ENCODE measurements at regions not wholly inside any gene's neighbourhood (a gene's known extent, or its start where the extent isn't known, plus 50 kb on each side); places are given as distances from the start of the nearest gene placed in this dataset.

- DNase-seq (ENCODE audit: low spot score): no peak
- no peak for TF ChIP-seq CTCF (IDR thresholded peaks at IDR 0.05)
- no peak overlapping the region for H3K27ac ChIP-seq
- no peak overlapping the region for H3K4me3 ChIP-seq
Measured at GRCh38 chr4:107531927-107532326, 188.1 kb downstream of the PAPSS1 start.

- DNase-seq (ENCODE audit: low spot score): no peak
- no peak overlapping the region for H3K27ac ChIP-seq
- TF ChIP-seq CTCF (IDR thresholded peaks at IDR 0.05): no peak
- H3K4me3 ChIP-seq: no peak overlapping the region
Measured at GRCh38 chr4:107520368-107520767, 199.7 kb downstream of the PAPSS1 start.

- no peak for DNase-seq (ENCODE audit: low spot score)
- Histone ChIP-seq H3K4me3 (no peak overlapping the region), H3K27ac (no peak overlapping the region)
- no peak for TF ChIP-seq CTCF (IDR thresholded peaks at IDR 0.05)
Measured at GRCh38 chr4:107519053-107519452, 201.0 kb downstream of the PAPSS1 start.

GRCh38 chr4:107518076-107518475 is 202.0 kb downstream of the PAPSS1 start:
- TF ChIP-seq CTCF (IDR thresholded peaks at IDR 0.05): no peak
- Histone ChIP-seq H3K4me3 (no peak overlapping the region), H3K27ac (no peak overlapping the region)
- DNase-seq (ENCODE audit: low spot score): no peak

GRCh38 chr4:107512549-107512948 is 207.5 kb downstream of the PAPSS1 start:
- Histone ChIP-seq H3K27ac (no peak overlapping the region), H3K4me3 (no peak overlapping the region)
- no peak for DNase-seq (ENCODE audit: low spot score)
- no peak for TF ChIP-seq CTCF (IDR thresholded peaks at IDR 0.05)

GRCh38 chr4:107509615-107510014 is 210.4 kb downstream of the PAPSS1 start:
- no peak overlapping the region for H3K4me3 ChIP-seq
- TF ChIP-seq CTCF (IDR thresholded peaks at IDR 0.05): no peak
- H3K27ac ChIP-seq: no peak overlapping the region
- no peak for DNase-seq (ENCODE audit: low spot score)

- Histone ChIP-seq H3K27ac (no peak overlapping the region), H3K4me3 (no peak overlapping the region)
- no peak for DNase-seq (ENCODE audit: low spot score)
- no peak for TF ChIP-seq CTCF (IDR thresholded peaks at IDR 0.05)
Measured at GRCh38 chr4:107500551-107500950, 219.5 kb downstream of the PAPSS1 start.

Measured in coronary artery (tissue), 2 donors.